NCI-H2029 treated with DMSO at 0.1 percent for 48 hours (cell line): ENCODE measurements at regions not wholly inside any gene's neighbourhood (a gene's known extent, or its start where the extent isn't known, plus 50 kb on each side); places are given as distances from the start of the nearest gene placed in this dataset.
"Not testable (repeated sequence)": the region's sequence is repeated elsewhere in the genome, so short reads cannot be mapped to it uniquely, and the experiment has no call there.

Experiments
- DNase-seq: peaks from one replicate; lab custom pipeline; 2025; lab: John Stamatoyannopoulos, UW

- DNase-seq = no peak
Observed at GRCh38 chr3:176193032-176193730, 1004.1 kb downstream of the TBL1XR1 start.

GRCh38 chr3:176190755-176191154 is 1006.5 kb downstream of the TBL1XR1 start:
- DNase-seq = no peak

- DNase-seq = no peak
Observed at GRCh38 chr3:176183181-176183580, 1014.1 kb downstream of the TBL1XR1 start.

- DNase-seq = no peak
Observed at GRCh38 chr3:176174060-176174459, 1023.2 kb downstream of the TBL1XR1 start.

GRCh38 chr3:176172492-176172891 is 1024.8 kb downstream of the TBL1XR1 start:
- DNase-seq = no peak

- DNase-seq = no peak
Observed at GRCh38 chr3:176167272-176167671, 1030.0 kb downstream of the TBL1XR1 start.

- no peak for DNase-seq
Observed at GRCh38 chr3:176160997-176161396, 1036.3 kb downstream of the TBL1XR1 start.

GRCh38 chr3:176159796-176160195 is 1037.5 kb downstream of the TBL1XR1 start:
- no peak for DNase-seq

- no peak for DNase-seq
Observed at GRCh38 chr3:176155012-176155411, 1042.3 kb downstream of the TBL1XR1 start.

- no peak for DNase-seq
Observed at GRCh38 chr3:176149567-176149966, 1047.7 kb downstream of the TBL1XR1 start.

- peak; percentile 98 for DNase-seq
Observed at GRCh38 chr3:176147251-176147650, 1050.0 kb downstream of the TBL1XR1 start.

- no peak for DNase-seq
Observed at GRCh38 chr3:176141837-176142236, 1055.4 kb downstream of the TBL1XR1 start.

GRCh38 chr3:176120507-176120906 is 1076.8 kb downstream of the TBL1XR1 start:
- no peak for DNase-seq

- no peak for DNase-seq
Observed at GRCh38 chr3:176119826-176120225, 1077.5 kb downstream of the TBL1XR1 start.

- no peak for DNase-seq
Observed at GRCh38 chr3:176106380-176106779, 1090.9 kb downstream of the TBL1XR1 start.

- DNase-seq = no peak
Observed at GRCh38 chr3:176097027-176097426, 1100.3 kb downstream of the TBL1XR1 start.

GRCh38 chr3:176093892-176094291 is 1103.4 kb downstream of the TBL1XR1 start:
- DNase-seq = not testable (repeated sequence)

- no peak for DNase-seq
Observed at GRCh38 chr3:176090727-176091126, 1106.6 kb downstream of the TBL1XR1 start.

- DNase-seq = no peak
Observed at GRCh38 chr3:176088962-176089383, 1108.3 kb downstream of the TBL1XR1 start.

GRCh38 chr3:176087066-176087697 is 1110.1 kb downstream of the TBL1XR1 start:
- no peak for DNase-seq

GRCh38 chr3:176079785-176080184 is 1117.5 kb downstream of the TBL1XR1 start:
- no peak for DNase-seq

- no peak for DNase-seq
Observed at GRCh38 chr3:176078906-176079305, 1118.4 kb downstream of the TBL1XR1 start.

GRCh38 chr3:176075491-176075890 is 1121.8 kb downstream of the TBL1XR1 start:
- DNase-seq = no peak

GRCh38 chr3:176075046-176075445 is 1122.2 kb downstream of the TBL1XR1 start:
- DNase-seq = no peak
